Liver (tissue), 7 donors: ENCODE measurements at regions not wholly inside any gene's neighbourhood (a gene's known extent, or its start where the extent isn't known, plus 50 kb on each side); places are given as distances from the start of the nearest gene placed in this dataset.

Experiments
- DNase-seq: peaks from one replicate; pipeline ENCODE4 v3.0.0-alpha.2; 2017; ENCODE audit warnings: low spot score
- H3K27ac ChIP-seq, 2 donors: one replicate each; pipeline ENCODE4 v1.7.0; 2013; ENCODE audit warnings: inconsistent platforms in 2 of 2, low read length in 2 of 2, control low read depth in 1 of 2, low read depth in 1 of 2, mild to moderate bottlenecking in 1 of 2
- H3K27me3 ChIP-seq, 4 donors: one replicate each; pipeline versions ENCODE4 v1.6.1 to v1.7.0; 2013; ENCODE audit warnings: low read length in 3 of 4, inconsistent platforms in 1 of 4, mild to moderate bottlenecking in 1 of 4, moderate library complexity in 1 of 4; ENCODE audit not compliant: control insufficient read depth in 4 of 4, insufficient read depth in 4 of 4
- H3K36me3 ChIP-seq, 4 donors: one replicate each; pipeline versions ENCODE4 v1.6.1 to v1.7.0; 2013; ENCODE audit warnings: low read length in 3 of 4, mild to moderate bottlenecking in 3 of 4, low read depth in 1 of 4, moderate library complexity in 1 of 4; ENCODE audit not compliant: control insufficient read depth in 4 of 4, insufficient read depth in 3 of 4
- H3K4me1 ChIP-seq, 4 donors: one replicate each; pipeline versions ENCODE4 v1.6.1 to v1.7.0; 2013; ENCODE audit warnings: low read length in 3 of 4, mild to moderate bottlenecking in 3 of 4, moderate library complexity in 1 of 4; ENCODE audit not compliant: control insufficient read depth in 4 of 4, insufficient read depth in 4 of 4
- H3K4me3 ChIP-seq, 3 donors: one replicate each; pipeline versions ENCODE4 v1.6.1 to v1.7.0; 2013; ENCODE audit warnings: low read length in 3 of 3, control low read depth in 1 of 3, low read depth in 1 of 3, mild to moderate bottlenecking in 1 of 3
- H3K9ac ChIP-seq, 2 donors: one replicate each; pipeline ENCODE4 v1.7.0; 2013; ENCODE audit warnings: low read length in 2 of 2, mild to moderate bottlenecking in 2 of 2, moderate library complexity in 2 of 2, control low read depth in 1 of 2, low read depth in 1 of 2
- H3K9me3 ChIP-seq, 4 donors: one replicate each; pipeline versions ENCODE4 v1.6.1 to v1.7.0; 2013; ENCODE audit warnings: low read length in 3 of 4; ENCODE audit not compliant: control insufficient read depth in 4 of 4
- ATF3 ChIP-seq: IDR thresholded peaks from 2 replicates; pipeline ENCODE4 v1.6.1; 2016; ENCODE audit warnings: antibody characterized with exemption
- EGR1 ChIP-seq, 2 donors: IDR thresholded peaks; 2 replicates each; pipeline ENCODE4 v1.6.1; 2016 to 2018; ENCODE audit warnings: antibody characterized with exemption in 2 of 2, low read depth in 2 of 2
- FOXA1 ChIP-seq: IDR thresholded peaks from 2 replicates; pipeline ENCODE4 v1.6.1; 2016; ENCODE audit warnings: antibody characterized with exemption
- HNF4A ChIP-seq, 2 donors: conservative IDR thresholded peaks; 2 replicates each; pipeline ENCODE4 v1.6.1; 2016; ENCODE audit warnings: antibody characterized with exemption in 2 of 2, mild to moderate bottlenecking in 2 of 2
- HNF4G ChIP-seq: IDR thresholded peaks from 2 replicates; pipeline ENCODE4 v1.6.1; 2016; ENCODE audit warnings: antibody characterized with exemption
- JUND ChIP-seq, 2 donors: IDR thresholded peaks; 2 replicates each; pipeline ENCODE4 v1.6.1; 2016; ENCODE audit warnings: antibody characterized with exemption in 2 of 2
- MAX ChIP-seq: IDR thresholded peaks from 2 replicates; pipeline ENCODE4 v1.6.1; 2016; ENCODE audit warnings: antibody characterized with exemption
- NR2F2 ChIP-seq: IDR thresholded peaks from 2 replicates; pipeline ENCODE4 v1.6.1; 2016; ENCODE audit warnings: antibody characterized with exemption
- RAD21 ChIP-seq, 2 donors: IDR thresholded peaks; 2 replicates each; pipeline ENCODE4 v1.6.1; 2016; ENCODE audit warnings: antibody characterized with exemption in 2 of 2, mild to moderate bottlenecking in 2 of 2
- REST ChIP-seq: IDR thresholded peaks from 2 replicates; pipeline ENCODE4 v1.6.1; 2016; ENCODE audit warnings: antibody characterized with exemption, mild to moderate bottlenecking
- RXRA ChIP-seq, 2 donors: IDR thresholded peaks; 2 replicates each; pipeline ENCODE4 v1.6.1; 2017 to 2018; ENCODE audit warnings: antibody characterized with exemption in 2 of 2, mild to moderate bottlenecking in 1 of 2
- SP1 ChIP-seq: IDR thresholded peaks from 2 replicates; pipeline ENCODE4 v1.6.1; 2018; ENCODE audit warnings: antibody characterized with exemption, mild to moderate bottlenecking
- YY1 ChIP-seq: IDR thresholded peaks from 2 replicates; pipeline ENCODE4 v1.6.1; 2016; ENCODE audit warnings: antibody characterized with exemption, mild to moderate bottlenecking
- WGBS: extraction: QIAGEN DNeasy Blood & Tissue Kit; methylation state at CpG from one replicate; pipeline ENCODE4 v1.1.7; 2013; 5-methylcytosine and 5-hydroxymethylcytosine counted together
- donor health status: healthy.
- donor health status: healthy.
- donor health status: healthy.
- donor health status: healthy.

- no peak overlapping the region for H3K4me3 ChIP-seq
- no peak for DNase-seq
These were observed 474.7 kb downstream of the NUF2 start for GRCh38 chr1:163796394-163796821.

GRCh38 chr1:163797816-163798215 lies 476.1 kb downstream of the NUF2 start:
- Histone ChIP-seq H3K4me3 (no peak overlapping the region), H3K36me3 (no peaks in the 10 kb centered on the region), H3K9me3 (peaks cover 0 to 2% (median 0%) of the 10 kb centered on the region in 4 donors), H3K9ac (no peak overlapping the region), H3K27me3 (no peaks in the 10 kb centered on the region), H3K4me1 (no peaks in the 10 kb centered on the region), H3K27ac (no peak overlapping the region)
- TF ChIP-seq YY1: no peak
- TF ChIP-seq REST: no peak
- TF ChIP-seq FOXA1: no peak
- TF ChIP-seq HNF4A (conservative IDR thresholded peaks at IDR 0.05): no peak
- no peak for TF ChIP-seq JUND (IDR thresholded peaks at IDR 0.05)
- TF ChIP-seq MAX: no peak
- no peak for TF ChIP-seq NR2F2
- no peak for TF ChIP-seq ATF3
- TF ChIP-seq RAD21 (IDR thresholded peaks at IDR 0.05): no peak
- no peak for DNase-seq

More at GRCh38 chr1:163796394-163796821, 474.7 kb downstream of the NUF2 start:
- Histone ChIP-seq H3K9me3 (peaks cover 0 to 2% (median 0%) of the 10 kb centered on the region in 4 donors), H3K9ac (no peak overlapping the region), H3K27me3 (no peaks in the 10 kb centered on the region), H3K27ac (no peak overlapping the region), H3K4me1 (no peaks in the 10 kb centered on the region), H3K36me3 (no peaks in the 10 kb centered on the region)
- TF ChIP-seq HNF4G: no peak
- TF ChIP-seq REST: no peak
- no peak for TF ChIP-seq MAX
- no peak for TF ChIP-seq FOXA1
- TF ChIP-seq SP1: no peak
- TF ChIP-seq EGR1 (IDR thresholded peaks at IDR 0.05; ENCODE audit: low read depth in 2 of 2): no peak
- no peak for TF ChIP-seq RAD21 (IDR thresholded peaks at IDR 0.05)
- no peak for TF ChIP-seq RXRA (IDR thresholded peaks at IDR 0.05)
- WGBS: 38% methylated on average over 2 of the region's 2 CpGs
